HG03135 (cell line): ENCODE measurements at regions not wholly inside any gene's neighbourhood (a gene's known extent, or its start where the extent isn't known, plus 50 kb on each side); places are given as distances from the start of the nearest gene placed in this dataset.
A peak's percentile ranks its signal among the peaks of the same experiment; 100 is the strongest.
"Not testable (repeated sequence)": the region's sequence is repeated elsewhere in the genome, so short reads cannot be mapped to it uniquely, and the experiment has no call there.

Experiments
- ATAC-seq: cut with Tn5 transposase; IDR thresholded peaks from one replicate; pipeline ENCODE4 v1.9.1; 2021; ENCODE audit warnings: mild to moderate bottlenecking, moderate library complexity; ENCODE audit not compliant: unreplicated experiment

- not testable (repeated sequence) for ATAC-seq
Measured at GRCh38 chr2:88802026-88802425, 110.6 kb downstream of the RPIA start.

DNA sequence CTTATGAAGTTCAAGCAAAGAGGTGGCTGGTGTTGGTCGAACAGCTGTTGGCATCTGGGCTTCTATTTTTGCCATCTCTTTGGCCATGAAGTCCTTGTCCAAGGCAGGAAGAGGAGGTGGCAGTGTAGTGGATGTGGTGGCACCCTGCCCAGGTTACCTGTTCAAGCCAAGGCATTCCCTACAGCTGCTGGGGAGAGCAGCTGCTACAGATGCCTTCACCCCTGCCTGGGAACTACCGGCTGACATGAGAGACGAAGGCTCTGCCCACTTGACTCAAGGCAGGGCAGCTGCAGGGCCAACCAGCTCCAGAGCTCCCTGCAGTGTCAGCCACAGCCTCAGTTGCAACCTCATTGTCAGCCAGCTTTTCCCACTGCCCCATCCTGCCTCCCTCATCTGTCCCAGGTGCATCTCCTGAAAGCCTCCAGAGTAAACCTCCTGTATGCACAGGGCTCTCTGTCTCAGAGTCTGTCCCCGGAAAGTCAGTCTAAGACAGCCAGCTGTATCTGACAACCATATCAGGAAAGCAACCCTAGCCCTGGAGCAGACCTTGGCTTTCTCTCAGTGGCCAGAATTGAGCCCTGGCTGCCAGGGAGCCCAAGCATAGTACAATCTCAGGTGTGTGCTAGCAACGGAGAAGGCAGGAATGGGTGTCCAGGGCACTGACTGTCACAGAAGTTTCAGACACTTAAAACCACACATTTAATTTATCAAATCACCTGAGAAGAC lies 115.9 kb downstream of the RPIA start:
- no peak for ATAC-seq

DNA sequence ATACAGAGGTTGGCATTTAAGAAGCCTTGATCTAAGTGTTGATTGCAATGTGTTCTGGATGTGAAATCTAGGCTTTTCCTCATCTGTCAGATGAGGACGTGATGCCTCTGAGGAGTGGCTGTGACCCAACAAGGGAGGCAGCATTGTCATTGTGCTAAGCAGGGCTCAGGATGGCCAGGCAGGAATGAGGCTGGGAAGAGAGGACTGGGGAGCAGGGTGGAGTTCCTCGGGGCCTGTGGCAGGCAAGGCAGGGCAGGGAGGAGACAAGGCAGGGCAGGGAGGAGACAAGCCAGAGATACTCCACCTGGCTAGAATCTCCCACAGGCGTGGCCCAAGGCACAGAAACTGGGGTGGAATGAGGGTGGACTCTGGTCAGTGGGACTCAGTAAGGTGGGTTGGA lies 116.6 kb downstream of the RPIA start:
- ATAC-seq: no peak

GRCh38 chr2:88808652-88809051 lies 117.2 kb downstream of the RPIA start:
- ATAC-seq: no peak

DNA sequence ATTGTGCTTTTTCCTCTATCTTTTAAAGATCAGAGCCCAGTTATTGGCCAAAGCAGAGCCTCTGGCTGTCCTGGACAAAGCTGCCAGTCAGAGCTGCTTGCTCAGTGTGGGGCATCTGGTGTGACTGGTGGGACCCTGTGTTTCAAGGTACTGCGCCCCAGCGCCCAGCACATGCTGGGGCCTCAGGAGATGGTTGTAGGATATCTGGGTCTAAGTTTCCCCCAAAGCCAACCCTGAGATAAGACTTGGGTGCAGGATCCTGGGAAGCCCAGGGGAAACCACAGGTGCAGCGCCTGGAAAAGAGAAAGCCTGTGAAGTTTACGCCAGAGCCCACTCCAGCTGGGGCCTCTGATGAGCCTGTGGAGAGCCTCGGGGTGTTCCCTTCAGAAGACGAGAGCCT lies 117.7 kb downstream of the RPIA start:
- no peak for ATAC-seq

DNA sequence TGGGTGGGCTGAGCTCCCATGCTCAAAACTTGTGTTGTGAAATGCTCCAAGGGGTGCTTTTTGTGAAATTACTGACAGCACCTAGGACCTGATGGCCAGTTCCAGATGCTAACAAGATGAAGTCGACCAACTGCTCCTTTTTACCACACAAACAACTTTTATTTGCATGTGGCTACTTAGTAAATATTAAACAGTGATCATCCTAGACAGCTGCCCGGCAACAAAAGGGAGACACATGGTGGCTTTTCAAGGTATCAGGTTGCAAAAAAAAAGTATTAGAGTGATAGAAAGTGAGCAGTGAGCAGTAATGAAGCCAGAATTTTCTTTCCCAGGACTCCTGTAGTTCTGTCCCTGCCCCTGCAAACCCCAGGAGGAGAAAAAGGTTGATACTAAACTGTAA lies 118.5 kb downstream of the RPIA start:
- ATAC-seq: peak; percentile 76

- ATAC-seq: no peak
Measured at GRCh38 chr2:88810488-88810887, 119.0 kb downstream of the RPIA start.

- ATAC-seq: no peak
Measured at GRCh38 chr2:88811233-88811632, 119.8 kb downstream of the RPIA start.

GRCh38 chr2:88811681-88812080 lies 120.2 kb downstream of the RPIA start:
- ATAC-seq: no peak

- ATAC-seq: no peak
Measured at GRCh38 chr2:88813612-88814011, 122.1 kb downstream of the RPIA start.

- ATAC-seq: no peak
Measured at GRCh38 chr2:88815282-88815681, 123.8 kb downstream of the RPIA start.

DNA sequence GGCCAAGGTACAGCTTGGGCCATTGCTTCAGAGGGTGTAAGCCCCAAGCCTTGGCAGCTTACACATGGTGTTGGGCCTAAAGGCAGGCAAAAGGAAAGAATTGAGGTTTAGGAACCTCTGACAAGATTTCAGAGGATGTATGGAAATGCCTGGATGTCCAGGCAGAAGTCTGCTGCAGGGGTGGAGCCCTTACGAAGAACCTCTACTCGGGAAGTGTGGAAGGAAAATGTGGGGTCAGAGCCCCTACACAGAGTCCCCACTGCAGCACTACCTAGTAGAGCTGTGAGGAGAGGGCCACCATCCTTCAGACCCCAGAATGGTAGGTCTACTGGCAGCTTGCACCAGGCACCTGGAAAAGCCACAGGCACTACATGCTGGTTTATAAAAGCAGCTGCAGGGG lies 124.2 kb downstream of the RPIA start:
- no peak for ATAC-seq

GRCh38 chr2:88818381-88818780 lies 126.9 kb downstream of the RPIA start:
- no peak for ATAC-seq

- ATAC-seq: no peak
Measured at GRCh38 chr2:88824951-88825350, 133.5 kb downstream of the RPIA start.

GRCh38 chr2:88826399-88826798 lies 134.9 kb downstream of the RPIA start:
- no peak for ATAC-seq

GRCh38 chr2:88827821-88828220 lies 136.3 kb downstream of the RPIA start:
- ATAC-seq: no peak

GRCh38 chr2:88828397-88829137 lies 137.1 kb downstream of the RPIA start:
- ATAC-seq: no peak

DNA sequence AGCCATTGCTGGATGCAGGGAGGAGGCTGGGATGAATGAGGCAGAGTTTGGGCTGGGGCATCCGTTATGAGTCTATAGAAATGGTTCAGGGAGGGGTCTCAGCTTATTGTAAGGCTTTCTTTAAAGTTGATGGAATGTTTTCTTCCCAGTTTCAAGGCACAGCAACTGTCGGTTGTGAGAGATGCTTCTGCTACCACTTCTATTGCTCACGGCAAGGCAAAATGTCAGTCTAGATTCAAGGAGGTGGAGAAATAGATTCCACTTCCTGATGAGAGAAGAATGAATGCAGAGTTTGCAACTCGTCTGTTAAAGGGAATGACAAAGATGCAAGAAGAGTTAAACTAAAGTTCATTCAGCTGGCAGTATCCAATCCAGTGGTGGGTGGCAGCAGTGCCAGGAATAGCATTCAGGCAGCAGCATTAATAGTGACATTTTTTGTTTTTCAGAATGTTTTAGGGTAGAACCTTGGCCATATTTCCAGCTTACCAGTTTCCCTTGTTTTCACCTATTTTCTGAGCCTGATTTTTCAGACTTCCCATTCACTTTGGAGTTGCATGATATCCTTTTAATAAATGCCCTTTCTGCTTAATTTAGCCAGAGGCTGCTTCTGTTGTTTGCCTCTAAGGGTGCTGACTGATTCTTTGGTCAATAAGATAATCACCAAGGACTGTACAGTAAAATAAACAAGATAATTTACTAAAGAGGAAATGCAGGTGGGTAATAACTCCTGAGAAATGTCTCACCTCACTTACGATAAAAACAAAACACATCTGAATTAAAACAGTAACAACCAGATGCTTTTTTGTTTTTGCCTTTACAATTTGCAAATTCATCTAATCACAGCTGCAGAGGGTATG lies 138.4 kb downstream of the RPIA start:
- no peak for ATAC-seq

GRCh38 chr2:88831071-88831791 lies 139.8 kb downstream of the RPIA start:
- ATAC-seq: no peak

GRCh38 chr2:88831792-88832248 lies 140.3 kb downstream of the RPIA start:
- ATAC-seq: peak; percentile 79
